Lung (tissue), 11 donors: ENCODE measurements at regions not wholly inside any gene's neighbourhood (a gene's known extent, or its start where the extent isn't known, plus 50 kb on each side); places are given as distances from the start of the nearest gene placed in this dataset.

Experiments used
- ATAC-seq: fragments of 200-7000 bp; cut with Tn5 transposase; one replicate; pipeline ENCODE4 v1.9.1; 2020; ENCODE audit warnings: moderate number of reproducible peaks; ENCODE audit not compliant: insufficient read depth, low FRiP score
- DNase-seq, 3 donors: peaks; one replicate each; pipeline ENCODE4 v3.0.0-alpha.2; 2013 to 2017
- H3K27ac ChIP-seq, 2 donors: one replicate each; pipeline ENCODE4 v1.5.1; 2013; ENCODE audit warnings: mild to moderate bottlenecking in 2 of 2, moderate library complexity in 2 of 2, control low read depth in 1 of 2, inconsistent platforms in 1 of 2, low read depth in 1 of 2, low read length in 1 of 2
- H3K27me3 ChIP-seq, 3 donors: one replicate each; pipeline ENCODE4 v1.5.1; 2013; ENCODE audit warnings: low read length in 2 of 3; ENCODE audit not compliant: control insufficient read depth in 3 of 3, insufficient read depth in 3 of 3
- H3K36me3 ChIP-seq, 4 donors: one replicate each; pipeline ENCODE4 v1.5.1; 2013; ENCODE audit warnings: low read length in 4 of 4, mild to moderate bottlenecking in 1 of 4, moderate library complexity in 1 of 4; ENCODE audit not compliant: control insufficient read depth in 4 of 4, insufficient read depth in 4 of 4
- H3K4me1 ChIP-seq, 5 donors: one replicate each; pipeline ENCODE4 v1.5.1; 2013; ENCODE audit warnings: low read length in 5 of 5, mild to moderate bottlenecking in 2 of 5, moderate library complexity in 1 of 5; ENCODE audit not compliant: control insufficient read depth in 5 of 5, insufficient read depth in 5 of 5
- H3K4me3 ChIP-seq: one replicate; pipeline ENCODE4 v1.5.1; 2013; ENCODE audit warnings: mild to moderate bottlenecking, control low read depth, moderate library complexity
- H3K9ac ChIP-seq, 2 donors: one replicate each; pipeline ENCODE4 v1.5.1; 2013; ENCODE audit warnings: low read length in 2 of 2, control low read depth in 1 of 2; ENCODE audit not compliant: insufficient read depth in 1 of 2
- H3K9me3 ChIP-seq, 4 donors: one replicate each; pipeline ENCODE4 v1.5.1; 2013; ENCODE audit warnings: low read length in 3 of 4, mild to moderate bottlenecking in 1 of 4, moderate library complexity in 1 of 4; ENCODE audit not compliant: control insufficient read depth in 4 of 4, insufficient read depth in 3 of 4
- WGBS, 2 donors: extraction: QIAGEN DNeasy Blood & Tissue Kit; methylation state at CpG; one replicate each; pipeline ENCODE4 v1.1.7; 2013; 5-methylcytosine and 5-hydroxymethylcytosine counted together
- TF ChIP-seq, protein P1 (sequence below): IDR thresholded peaks from 2 replicates; pipeline ENCODE4 v1.5.1; 2012; ENCODE audit warnings: mild to moderate bottlenecking; ENCODE audit errors: control extremely low read depth, extremely low read depth
- donor health status: control.
- donor health status: control.
- donor health status: Bipolar disorder and iron deficiency.
- donor health status: healthy.
- donor health status: DM: yes; HTN: yes; CAD: no.

GRCh38 chr9:3066591-3066990, 222.7 kb upstream of the PUM3 start:
- H3K27me3 ChIP-seq: no peaks in the 10 kb centered on the region
- no peaks in the 10 kb centered on the region for H3K36me3 ChIP-seq
- no peak overlapping the region for H3K27ac ChIP-seq
- no peak overlapping the region for H3K9ac ChIP-seq
- no peak overlapping the region for H3K4me3 ChIP-seq
- DNase-seq (peak in 2 of 3 donors; percentile 8 to 29), ATAC-seq (no peak)
- WGBS, 2 donors: 18 to 81% methylated on average over 1 of the region's 1 CpG
- peaks cover 0 to 5% (median 2%) of the 10 kb centered on the region in 4 donors for H3K9me3 ChIP-seq
- TF ChIP-seq, protein P1, sequence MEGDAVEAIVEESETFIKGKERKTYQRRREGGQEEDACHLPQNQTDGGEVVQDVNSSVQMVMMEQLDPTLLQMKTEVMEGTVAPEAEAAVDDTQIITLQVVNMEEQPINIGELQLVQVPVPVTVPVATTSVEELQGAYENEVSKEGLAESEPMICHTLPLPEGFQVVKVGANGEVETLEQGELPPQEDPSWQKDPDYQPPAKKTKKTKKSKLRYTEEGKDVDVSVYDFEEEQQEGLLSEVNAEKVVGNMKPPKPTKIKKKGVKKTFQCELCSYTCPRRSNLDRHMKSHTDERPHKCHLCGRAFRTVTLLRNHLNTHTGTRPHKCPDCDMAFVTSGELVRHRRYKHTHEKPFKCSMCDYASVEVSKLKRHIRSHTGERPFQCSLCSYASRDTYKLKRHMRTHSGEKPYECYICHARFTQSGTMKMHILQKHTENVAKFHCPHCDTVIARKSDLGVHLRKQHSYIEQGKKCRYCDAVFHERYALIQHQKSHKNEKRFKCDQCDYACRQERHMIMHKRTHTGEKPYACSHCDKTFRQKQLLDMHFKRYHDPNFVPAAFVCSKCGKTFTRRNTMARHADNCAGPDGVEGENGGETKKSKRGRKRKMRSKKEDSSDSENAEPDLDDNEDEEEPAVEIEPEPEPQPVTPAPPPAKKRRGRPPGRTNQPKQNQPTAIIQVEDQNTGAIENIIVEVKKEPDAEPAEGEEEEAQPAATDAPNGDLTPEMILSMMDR: no peak
- H3K4me1 ChIP-seq: no peaks in the 10 kb centered on the region

DNA sequence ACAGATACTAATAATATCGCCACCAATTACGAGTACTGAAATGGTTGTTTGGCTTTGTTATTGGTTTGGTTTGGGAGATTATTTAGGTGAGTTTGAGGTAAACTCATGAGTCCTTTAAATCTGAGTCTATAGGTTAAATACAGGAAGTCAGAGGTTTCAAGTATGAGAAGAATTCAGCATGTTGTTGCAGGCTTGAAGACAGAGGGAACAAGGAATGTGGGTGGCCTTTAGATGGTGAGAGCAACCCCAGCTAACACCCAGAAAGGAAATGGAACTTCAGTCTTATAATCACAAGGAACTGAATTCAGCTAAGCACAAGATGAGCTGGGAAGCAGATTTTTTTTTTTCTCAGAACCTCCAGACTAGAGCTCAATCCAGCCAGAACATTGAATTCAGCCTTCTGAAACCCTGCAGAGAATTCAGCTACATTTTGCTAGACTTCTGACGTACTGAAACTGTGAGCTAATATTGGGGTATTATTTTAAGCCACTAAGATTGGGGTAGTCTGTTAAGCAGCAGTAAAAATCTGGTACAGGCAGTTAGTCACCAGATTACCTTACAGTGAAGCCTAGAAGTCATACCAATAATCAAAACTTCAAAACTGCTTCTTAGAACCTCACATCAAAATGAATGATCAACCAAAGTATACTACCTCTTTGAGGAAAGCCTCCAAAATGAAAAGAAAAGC, 216.0 kb upstream of the PUM3 start:
- no peak for DNase-seq
- 87 to 95% methylated on average over 3 of the region's 3 CpGs for WGBS, 2 donors

DNA sequence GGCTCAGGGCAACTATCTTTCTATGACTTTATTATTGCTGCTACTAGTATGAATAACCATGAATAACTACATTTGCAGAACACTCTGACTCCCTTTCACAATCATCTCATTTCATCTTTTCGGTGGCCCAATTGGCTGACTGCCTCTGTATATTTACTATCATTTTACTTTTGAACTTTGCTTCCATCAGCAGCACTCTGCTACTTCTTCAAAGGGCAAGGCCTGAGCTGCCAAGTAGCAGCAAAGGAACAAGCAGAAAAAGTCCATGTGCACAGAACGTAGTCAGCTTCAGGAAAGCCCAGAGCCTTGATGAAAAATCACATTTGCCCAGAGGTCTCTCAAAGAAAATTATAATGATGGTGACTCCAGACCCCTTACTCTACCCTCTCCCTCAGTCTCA, 214.5 kb upstream of the PUM3 start:
- Histone ChIP-seq H3K27ac (no peak overlapping the region), H3K27me3 (no peaks in the 10 kb centered on the region), H3K36me3 (no peaks in the 10 kb centered on the region), H3K4me1 (peaks cover 0 to 3% (median 0%) of the 10 kb centered on the region in 5 donors), H3K9ac (no peak overlapping the region), H3K9me3 (no peaks in the 10 kb centered on the region), H3K4me3 (no peak overlapping the region)
- DNase-seq (peak in 1 of 3 donors; percentile 46), ATAC-seq (no peak)
- 65 to 78% methylated on average over 2 of the region's 2 CpGs for WGBS, 2 donors
- TF ChIP-seq, protein P1: no peak

More for the DNA sequence above, 216.0 kb upstream of the PUM3 start:
- ATAC-seq: no peak
- Histone ChIP-seq H3K27me3 (no peaks in the 10 kb centered on the region), H3K4me1 (peaks cover 0 to 3% (median 0%) of the 10 kb centered on the region in 5 donors), H3K9me3 (no peaks in the 10 kb centered on the region), H3K36me3 (no peaks in the 10 kb centered on the region), H3K9ac (no peak overlapping the region), H3K4me3 (no peak overlapping the region), H3K27ac (no peak overlapping the region)
- TF ChIP-seq, protein P1: no peak
